ENCODE measurements at regions not wholly inside any gene's neighbourhood (a gene's known extent, or its start where the extent isn't known, plus 50 kb on each side); places are given as distances from the start of the nearest gene placed in this dataset.

GRCh38 chr4:104795264-104795939 is 300.7 kb upstream of the CXXC4 start:
- no peak for DNase-seq (ENCODE audit: low read depth)

GRCh38 chr4:104811727-104812126 is 317.0 kb upstream of the CXXC4 start:
- DNase-seq (ENCODE audit: low read depth): no peak

GRCh38 chr4:104815665-104816064 is 321.0 kb upstream of the CXXC4 start:
- DNase-seq (ENCODE audit: low read depth): no peak

- DNase-seq (ENCODE audit: low read depth): no peak
Observed at GRCh38 chr4:104818579-104818978, 323.9 kb upstream of the CXXC4 start.

GRCh38 chr4:104826171-104826570 is 320.5 kb upstream of the TET2 start:
- DNase-seq (ENCODE audit: low read depth): no peak

- DNase-seq (ENCODE audit: low read depth): no peak
Observed at GRCh38 chr4:104829761-104830160, 316.9 kb upstream of the TET2 start.

- DNase-seq (ENCODE audit: low read depth): no peak
Observed at GRCh38 chr4:104848597-104849225, 298.0 kb upstream of the TET2 start.

- DNase-seq (ENCODE audit: low read depth): no peak
Observed at GRCh38 chr4:104859601-104860237, 287.0 kb upstream of the TET2 start.

GRCh38 chr4:104860238-104861123 is 286.2 kb upstream of the TET2 start:
- peak; percentile 51 for DNase-seq (ENCODE audit: low read depth)

GRCh38 chr4:104866809-104867208 is 279.9 kb upstream of the TET2 start:
- no peak for DNase-seq (ENCODE audit: low read depth)

GRCh38 chr4:104868533-104868932 is 278.1 kb upstream of the TET2 start:
- DNase-seq (ENCODE audit: low read depth): no peak

- no peak for DNase-seq (ENCODE audit: low read depth)
Observed at GRCh38 chr4:104868958-104869357, 277.7 kb upstream of the TET2 start.

- DNase-seq (ENCODE audit: low read depth): no peak
Observed at GRCh38 chr4:104869831-104870230, 276.8 kb upstream of the TET2 start.

- DNase-seq (ENCODE audit: low read depth): no peak
Observed at GRCh38 chr4:104870495-104871233, 276.0 kb upstream of the TET2 start.

- DNase-seq (ENCODE audit: low read depth): no peak
Observed at GRCh38 chr4:104878936-104879335, 267.7 kb upstream of the TET2 start.

- no peak for DNase-seq (ENCODE audit: low read depth)
Observed at GRCh38 chr4:104879367-104879766, 267.3 kb upstream of the TET2 start.

- no peak for DNase-seq (ENCODE audit: low read depth)
Observed at GRCh38 chr4:104879854-104880253, 266.8 kb upstream of the TET2 start.

GRCh38 chr4:104881136-104881886 is 265.4 kb upstream of the TET2 start:
- DNase-seq (ENCODE audit: low read depth): no peak

GRCh38 chr4:104890598-104891275 is 255.9 kb upstream of the TET2 start:
- DNase-seq (ENCODE audit: low read depth): no peak
